ENCODE measurements at regions not wholly inside any gene's neighbourhood (a gene's known extent, or its start where the extent isn't known, plus 50 kb on each side); places are given as distances from the start of the nearest gene placed in this dataset.

GRCh38 chr15:81950841-81951414 lies 94.9 kb downstream of the MEX3B start (continued):
- TF ChIP-seq, protein P1, sequence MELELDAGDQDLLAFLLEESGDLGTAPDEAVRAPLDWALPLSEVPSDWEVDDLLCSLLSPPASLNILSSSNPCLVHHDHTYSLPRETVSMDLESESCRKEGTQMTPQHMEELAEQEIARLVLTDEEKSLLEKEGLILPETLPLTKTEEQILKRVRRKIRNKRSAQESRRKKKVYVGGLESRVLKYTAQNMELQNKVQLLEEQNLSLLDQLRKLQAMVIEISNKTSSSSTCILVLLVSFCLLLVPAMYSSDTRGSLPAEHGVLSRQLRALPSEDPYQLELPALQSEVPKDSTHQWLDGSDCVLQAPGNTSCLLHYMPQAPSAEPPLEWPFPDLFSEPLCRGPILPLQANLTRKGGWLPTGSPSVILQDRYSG (tag; conservative IDR thresholded peaks at IDR 0.05; ENCODE audit: low read depth) = no peak
- no peak for TF ChIP-seq SAFB (IDR thresholded peaks at IDR 0.05; ENCODE audit: borderline replicate concordance, low read depth, low read length)
- TF ChIP-seq NR1H2 (CRISPR knock-in tag; IDR thresholded peaks at IDR 0.05) = no peak
- no peak for TF ChIP-seq MAZ (CRISPR knock-in tag; conservative IDR thresholded peaks at IDR 0.05 in 1 of 2, IDR thresholded peaks at IDR 0.05 in 1 of 2)
- no peak for TF ChIP-seq NELFE (IDR thresholded peaks at IDR 0.05; ENCODE audit: insufficient read depth, insufficient read length)
- no peak for TF ChIP-seq ZNF3 (CRISPR knock-in tag; IDR thresholded peaks at IDR 0.05)
- no peak for TF ChIP-seq MCM7 (IDR thresholded peaks at IDR 0.05)
- no peak for TF ChIP-seq ZSCAN32 (CRISPR knock-in tag; IDR thresholded peaks at IDR 0.05)
- no peak for TF ChIP-seq SFPQ (IDR thresholded peaks at IDR 0.05; ENCODE audit: low read depth, low read length)
- no peak for TF ChIP-seq PCBP1 (IDR thresholded peaks at IDR 0.05; ENCODE audit: low read depth, low read length, poor library complexity, severe bottlenecking)
- TF ChIP-seq, protein P2, sequence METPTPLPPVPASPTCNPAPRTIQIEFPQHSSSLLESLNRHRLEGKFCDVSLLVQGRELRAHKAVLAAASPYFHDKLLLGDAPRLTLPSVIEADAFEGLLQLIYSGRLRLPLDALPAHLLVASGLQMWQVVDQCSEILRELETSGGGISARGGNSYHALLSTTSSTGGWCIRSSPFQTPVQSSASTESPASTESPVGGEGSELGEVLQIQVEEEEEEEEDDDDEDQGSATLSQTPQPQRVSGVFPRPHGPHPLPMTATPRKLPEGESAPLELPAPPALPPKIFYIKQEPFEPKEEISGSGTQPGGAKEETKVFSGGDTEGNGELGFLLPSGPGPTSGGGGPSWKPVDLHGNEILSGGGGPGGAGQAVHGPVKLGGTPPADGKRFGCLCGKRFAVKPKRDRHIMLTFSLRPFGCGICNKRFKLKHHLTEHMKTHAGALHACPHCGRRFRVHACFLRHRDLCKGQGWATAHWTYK (CRISPR knock-in tag; IDR thresholded peaks at IDR 0.05) = no peak
- TF ChIP-seq CTBP1 (IDR thresholded peaks at IDR 0.05; ENCODE audit: borderline replicate concordance) = peak; percentile 74
- TF ChIP-seq HDAC1 (IDR thresholded peaks at IDR 0.05) = peak in 1 of 2 experiments; percentile 56; a peak in 2 of 4 replicates
- TF ChIP-seq TAF15 (IDR thresholded peaks at IDR 0.05; ENCODE audit: low read depth, low read length) = no peak
- TF ChIP-seq NONO (IDR thresholded peaks at IDR 0.05; ENCODE audit: low read depth in 2 of 2, low read length in 1 of 2) = no peak
- TF ChIP-seq RAD51 (IDR thresholded peaks at IDR 0.05; ENCODE audit: borderline replicate concordance, low read depth) = no peak
- no peak for TF ChIP-seq RFX5 (IDR thresholded peaks at IDR 0.05; ENCODE audit: low read depth, low read length)
- TF ChIP-seq, protein P3, sequence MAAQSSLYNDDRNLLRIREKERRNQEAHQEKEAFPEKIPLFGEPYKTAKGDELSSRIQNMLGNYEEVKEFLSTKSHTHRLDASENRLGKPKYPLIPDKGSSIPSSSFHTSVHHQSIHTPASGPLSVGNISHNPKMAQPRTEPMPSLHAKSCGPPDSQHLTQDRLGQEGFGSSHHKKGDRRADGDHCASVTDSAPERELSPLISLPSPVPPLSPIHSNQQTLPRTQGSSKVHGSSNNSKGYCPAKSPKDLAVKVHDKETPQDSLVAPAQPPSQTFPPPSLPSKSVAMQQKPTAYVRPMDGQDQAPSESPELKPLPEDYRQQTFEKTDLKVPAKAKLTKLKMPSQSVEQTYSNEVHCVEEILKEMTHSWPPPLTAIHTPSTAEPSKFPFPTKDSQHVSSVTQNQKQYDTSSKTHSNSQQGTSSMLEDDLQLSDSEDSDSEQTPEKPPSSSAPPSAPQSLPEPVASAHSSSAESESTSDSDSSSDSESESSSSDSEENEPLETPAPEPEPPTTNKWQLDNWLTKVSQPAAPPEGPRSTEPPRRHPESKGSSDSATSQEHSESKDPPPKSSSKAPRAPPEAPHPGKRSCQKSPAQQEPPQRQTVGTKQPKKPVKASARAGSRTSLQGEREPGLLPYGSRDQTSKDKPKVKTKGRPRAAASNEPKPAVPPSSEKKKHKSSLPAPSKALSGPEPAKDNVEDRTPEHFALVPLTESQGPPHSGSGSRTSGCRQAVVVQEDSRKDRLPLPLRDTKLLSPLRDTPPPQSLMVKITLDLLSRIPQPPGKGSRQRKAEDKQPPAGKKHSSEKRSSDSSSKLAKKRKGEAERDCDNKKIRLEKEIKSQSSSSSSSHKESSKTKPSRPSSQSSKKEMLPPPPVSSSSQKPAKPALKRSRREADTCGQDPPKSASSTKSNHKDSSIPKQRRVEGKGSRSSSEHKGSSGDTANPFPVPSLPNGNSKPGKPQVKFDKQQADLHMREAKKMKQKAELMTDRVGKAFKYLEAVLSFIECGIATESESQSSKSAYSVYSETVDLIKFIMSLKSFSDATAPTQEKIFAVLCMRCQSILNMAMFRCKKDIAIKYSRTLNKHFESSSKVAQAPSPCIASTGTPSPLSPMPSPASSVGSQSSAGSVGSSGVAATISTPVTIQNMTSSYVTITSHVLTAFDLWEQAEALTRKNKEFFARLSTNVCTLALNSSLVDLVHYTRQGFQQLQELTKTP (IDR thresholded peaks at IDR 0.05; ENCODE audit: low read depth in 1 of 2, partially characterized antibody in 2 of 2) = no peak
- no peak for TF ChIP-seq POLR3G (IDR thresholded peaks at IDR 0.05; ENCODE audit: extremely low read depth, insufficient read length, insufficient replicate concordance)
- TF ChIP-seq GATAD2B (IDR thresholded peaks at IDR 0.05; ENCODE audit: borderline replicate concordance) = no peak
- TF ChIP-seq EHMT2 (IDR thresholded peaks at IDR 0.05) = peak; percentile 36; the same call in 1 of the 2 replicates
